Left cardiac atrium (tissue), 4 donors: ENCODE measurements at regions not wholly inside any gene's neighbourhood (a gene's known extent, or its start where the extent isn't known, plus 50 kb on each side); places are given as distances from the start of the nearest gene placed in this dataset.

Source experiments
- ATAC-seq, 2 donors: fragments of 200-7000 bp; cut with Tn5 transposase; one replicate each; pipeline ENCODE4 v1.9.1; 2020; ENCODE audit warnings: mild to moderate bottlenecking in 2 of 2, moderate library complexity in 2 of 2
- DNase-seq: peaks from one replicate; pipeline ENCODE4 v3.0.0-alpha.2; 2020
- intact Hi-C, 2 donors: fragments of 100-400 bp; cut with DNase I; formaldehyde crosslinking; loops; one replicate each; pipeline versions ENCODE4 v1.14.1 to v1.15.1; 2022 to 2023
- donor health status: DM: no; HTN: yes; CAD: no.
- donor health status: DM: no; HTN: yes; CAD: no; lungs with severe emphysema.
- donor health status: DM: yes; HTN: yes; CAD: no.
- donor health status: Dilated cardiomyopathy.

DNA sequence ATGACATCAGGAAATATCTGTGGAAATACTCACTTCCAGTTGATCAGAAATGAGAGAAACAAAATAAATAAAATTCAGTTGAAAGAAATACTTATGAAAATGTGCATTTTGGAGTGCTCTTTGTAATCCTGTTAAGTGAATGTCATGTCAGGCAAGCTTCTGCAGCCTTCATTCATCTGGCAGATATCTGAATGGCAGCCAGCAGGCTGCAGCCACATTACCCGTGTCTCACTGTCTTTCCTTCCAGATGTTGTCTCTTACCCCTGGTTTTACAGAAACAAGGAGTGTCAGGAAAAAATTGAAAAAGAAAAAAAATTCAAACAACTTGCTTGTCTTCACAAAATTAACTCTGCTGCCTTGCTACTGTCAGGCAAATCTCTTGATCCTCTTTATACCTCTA is 445.0 kb upstream of the RIOK2 start:
- DNase-seq (no peak), ATAC-seq (no peak)
- intact Hi-C loops: no loop called here

DNA sequence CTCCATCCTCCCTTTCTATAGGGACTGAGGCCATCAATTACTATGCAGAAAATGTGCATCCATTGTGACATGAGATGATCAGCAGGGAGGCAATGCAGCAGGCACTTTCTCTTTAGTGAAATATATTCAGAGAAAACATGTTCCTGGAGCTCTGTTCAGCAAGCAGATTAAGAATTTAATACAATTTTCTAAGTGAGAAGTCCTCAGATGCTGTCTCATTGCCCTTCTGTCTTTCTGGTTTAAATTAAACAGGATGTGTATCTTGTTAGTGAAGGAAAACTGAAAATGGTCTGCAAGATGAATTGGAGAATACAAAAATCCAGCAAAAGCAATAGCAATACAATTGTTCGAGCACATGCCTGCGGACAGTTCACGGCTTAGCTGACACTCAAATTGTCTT is 445.8 kb upstream of the RIOK2 start:
- intact Hi-C loops: no loop called here
- ATAC-seq (no peak), DNase-seq (no peak)

DNA sequence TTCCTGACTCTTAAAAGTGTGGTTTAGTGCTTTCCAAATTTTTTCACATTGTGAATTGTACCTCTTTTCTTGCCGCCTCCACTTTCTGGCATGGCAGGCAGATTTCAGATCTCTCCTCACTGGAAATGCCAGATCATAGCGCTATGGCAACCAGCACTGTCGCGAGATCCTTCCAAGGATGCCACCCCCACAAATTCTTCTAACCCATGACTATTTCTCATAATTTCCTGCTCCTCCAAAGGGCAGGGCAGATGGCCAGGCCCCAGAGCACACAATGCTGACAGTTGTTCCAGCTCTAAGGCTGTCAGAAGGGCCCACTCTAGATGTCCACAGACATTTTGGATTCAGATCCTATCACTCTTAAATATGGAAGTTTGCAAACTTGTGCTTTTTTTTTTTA is 446.2 kb upstream of the RIOK2 start:
- DNase-seq: peak; percentile 65
- ATAC-seq: peak; percentile 77 to 83
- intact Hi-C loops: no loop called here

DNA sequence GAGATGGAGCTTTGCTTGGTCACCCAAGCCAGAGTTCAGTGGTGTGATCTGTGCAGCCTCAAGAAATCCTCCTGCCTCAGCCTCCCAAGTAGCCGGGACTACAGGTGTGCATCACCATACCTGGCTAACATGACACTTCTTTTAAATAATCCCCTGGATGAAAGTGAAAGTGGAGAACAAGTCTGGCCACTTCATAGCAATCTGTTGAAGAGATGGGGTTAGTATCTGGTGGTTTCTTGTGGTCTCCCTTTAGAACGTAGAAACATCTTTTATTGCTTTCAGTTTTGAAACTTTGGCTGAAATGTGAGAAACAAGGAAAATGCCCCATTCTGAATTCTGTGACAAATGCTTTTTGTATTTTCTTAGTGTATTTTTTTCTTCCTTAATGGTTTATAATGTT is 452.5 kb upstream of the RIOK2 start:
- ATAC-seq (no peak), DNase-seq (no peak)
- intact Hi-C loops: no loop called here

DNA sequence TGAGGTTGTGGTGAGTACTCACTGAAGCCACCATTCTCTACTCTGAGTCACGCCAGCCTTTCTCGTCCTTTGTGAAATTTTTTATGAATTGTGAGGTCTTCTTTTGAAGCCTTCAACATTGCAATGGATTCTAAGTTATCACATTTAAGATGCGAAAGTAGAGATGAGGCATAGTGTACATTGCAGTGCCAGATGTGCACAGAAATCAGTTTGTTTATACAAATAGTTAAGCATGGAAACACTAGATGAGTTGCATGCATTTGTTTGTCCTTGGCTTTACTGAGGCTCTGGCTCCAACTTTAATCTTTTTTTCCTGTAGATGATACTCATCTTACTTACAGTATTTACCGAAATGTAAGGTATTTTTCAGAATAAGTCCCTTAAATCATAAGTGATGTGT is 453.7 kb upstream of the RIOK2 start:
- ATAC-seq (no peak), DNase-seq (no peak)
- intact Hi-C loops: no loop called here

DNA sequence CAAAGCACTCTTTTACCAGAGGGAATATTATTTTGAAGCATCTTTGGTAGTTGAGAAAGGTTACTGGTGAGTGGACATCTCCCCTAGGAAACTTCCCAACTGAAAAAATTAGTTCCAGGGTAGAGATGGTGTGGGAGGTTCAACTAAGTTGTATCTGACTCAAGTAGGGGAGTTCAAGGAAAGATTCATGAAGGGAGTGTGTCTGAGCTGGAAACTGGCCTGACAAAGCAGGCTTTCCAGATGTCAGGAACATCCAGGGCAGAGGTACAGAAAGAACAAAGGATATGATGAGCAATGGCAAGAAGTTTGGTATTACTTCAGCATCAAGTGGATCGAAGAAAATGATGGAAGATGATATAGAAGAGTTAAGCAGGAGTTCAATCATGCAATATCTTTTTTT is 458.0 kb upstream of the RIOK2 start:
- no peak for ATAC-seq
- intact Hi-C loops: no loop called here
- no peak for DNase-seq

DNA sequence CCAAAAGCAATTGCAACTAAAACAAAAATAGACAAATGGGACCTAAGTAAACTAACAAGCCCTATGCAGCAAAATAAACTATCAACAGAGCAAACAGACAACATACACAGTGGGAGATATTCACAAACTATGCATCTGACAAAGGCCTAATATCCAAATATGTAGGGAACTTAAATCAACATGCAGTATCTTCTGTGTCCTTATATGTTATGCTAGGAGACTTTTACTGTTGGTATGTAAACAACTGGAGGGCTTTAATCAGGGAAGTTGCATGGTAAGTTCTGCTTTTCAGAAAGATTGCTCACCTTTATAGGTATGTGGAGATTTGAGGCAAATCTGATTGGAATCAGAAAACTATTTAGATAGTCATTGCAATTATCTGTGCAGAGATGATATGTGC is 461.2 kb upstream of the RIOK2 start:
- ATAC-seq: no peak
- intact Hi-C loops: no loop called here
- DNase-seq: no peak

DNA sequence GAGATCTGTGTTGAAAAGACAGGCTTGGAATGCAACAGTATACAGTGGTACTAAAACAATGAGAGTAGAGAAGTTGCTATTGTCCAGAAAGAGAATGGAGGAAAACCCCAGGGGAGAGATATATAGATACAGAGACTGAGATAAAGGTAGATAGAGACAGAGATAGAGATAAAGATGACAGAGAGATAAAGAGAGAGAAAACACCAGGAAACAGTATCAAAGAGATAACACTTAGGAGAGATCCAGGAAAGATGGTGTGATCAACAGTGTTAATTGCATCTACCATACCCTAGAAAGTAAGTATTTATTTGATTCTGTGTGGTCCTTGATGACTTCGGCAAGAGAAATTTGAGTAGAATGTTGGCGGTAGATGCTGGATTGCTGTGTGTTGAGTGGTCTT is 461.8 kb upstream of the RIOK2 start:
- intact Hi-C loops: no loop called here
- DNase-seq: no peak
- no peak for ATAC-seq

DNA sequence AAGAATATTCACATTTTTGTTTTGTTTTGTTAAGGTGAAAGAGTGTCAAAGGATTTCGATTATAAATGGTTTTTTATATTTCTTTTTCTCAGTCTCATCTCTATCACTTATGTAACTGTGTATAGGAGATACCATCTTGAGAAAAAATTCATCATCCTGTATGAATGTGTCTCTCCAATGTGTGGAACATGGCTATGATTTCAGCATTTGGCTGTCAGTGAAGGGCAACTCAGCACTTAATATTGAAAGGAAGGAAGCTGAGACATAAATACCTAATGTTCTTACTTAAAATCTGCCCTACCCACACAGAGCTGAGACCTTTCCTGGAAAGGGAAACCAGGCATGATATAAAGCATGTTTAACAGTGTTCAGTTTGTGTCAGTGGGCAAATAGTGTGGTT is 474.2 kb upstream of the RIOK2 start:
- intact Hi-C loops: no loop called here
- ATAC-seq: no peak
- no peak for DNase-seq

DNA sequence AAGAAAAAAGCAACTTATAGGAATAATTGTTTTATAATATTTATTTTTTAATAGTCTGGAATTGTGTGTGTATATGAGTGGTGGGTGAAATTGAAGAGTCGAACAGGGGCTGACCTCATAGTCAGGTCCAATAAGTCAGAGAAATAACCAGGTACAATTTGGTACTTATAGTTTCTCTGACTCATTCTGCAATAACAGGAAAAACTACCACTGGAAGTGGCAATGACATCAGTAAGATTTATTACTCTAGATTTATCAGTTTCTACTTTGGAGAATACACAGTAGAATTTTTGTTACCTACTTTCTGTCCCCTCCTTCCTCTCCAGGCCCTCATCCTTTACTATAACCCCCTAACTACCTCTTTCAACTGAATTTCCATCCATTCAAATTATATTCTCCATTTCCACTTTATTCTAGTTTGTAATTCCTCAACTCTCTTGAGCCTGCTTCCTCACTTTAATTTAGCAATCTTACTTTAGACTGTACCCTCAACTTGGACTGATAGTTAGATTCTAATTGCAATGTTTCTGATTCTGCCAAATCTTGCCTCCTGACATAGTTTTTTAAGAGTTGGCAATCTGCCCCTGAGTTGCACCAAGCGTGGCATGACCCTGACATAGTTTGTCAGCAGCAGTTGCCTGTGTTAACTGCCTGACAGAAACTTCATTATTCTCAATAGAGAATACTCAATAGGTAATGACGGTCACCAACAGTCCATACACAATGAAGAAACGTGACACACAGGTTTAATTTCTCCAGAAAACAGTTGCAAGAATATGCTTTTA is 475.3 kb upstream of the RIOK2 start:
- no peak for DNase-seq
- intact Hi-C loops: no loop called here
- no peak for ATAC-seq

DNA sequence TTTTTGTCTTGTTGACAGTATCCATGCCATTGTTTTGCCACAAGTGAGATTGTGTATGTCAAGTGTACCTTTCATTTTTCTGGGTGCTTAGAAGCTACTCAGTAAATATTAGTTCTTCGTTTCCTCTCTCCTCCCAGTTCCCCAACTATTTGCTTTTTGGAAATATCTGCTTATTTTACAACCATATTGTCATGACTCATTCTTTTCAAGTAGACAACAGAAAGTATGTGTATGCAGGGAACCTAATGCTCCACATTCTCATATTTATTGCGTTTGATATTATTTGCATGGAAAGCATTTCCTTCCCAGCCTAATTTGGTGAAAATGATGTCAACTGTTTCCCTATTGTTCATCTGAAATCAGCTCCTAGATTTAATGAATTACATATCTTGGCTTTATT is 483.7 kb upstream of the RIOK2 start:
- intact Hi-C loops: no loop called here
- ATAC-seq (no peak), DNase-seq (no peak)

DNA sequence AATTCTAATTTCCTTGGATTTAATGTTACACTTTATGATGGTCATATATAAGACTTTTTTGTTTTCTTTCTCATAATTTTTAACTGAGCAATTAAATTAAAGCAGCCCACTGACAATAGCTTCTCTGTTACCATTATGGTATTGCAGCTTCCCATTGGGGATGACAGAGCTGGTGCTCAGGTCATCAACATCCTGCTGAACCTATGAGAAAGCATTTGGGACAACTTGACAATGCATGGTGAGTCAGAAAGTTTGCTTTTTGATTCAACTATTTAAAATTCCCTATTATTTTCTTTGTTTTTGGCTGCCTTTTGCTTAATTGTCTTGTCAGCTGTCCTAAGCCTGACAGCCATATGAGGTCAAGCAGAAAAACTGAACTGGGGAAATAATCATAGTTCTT is 487.4 kb upstream of the RIOK2 start:
- ATAC-seq (no peak), DNase-seq (no peak)
- intact Hi-C loops: no loop called here

DNA sequence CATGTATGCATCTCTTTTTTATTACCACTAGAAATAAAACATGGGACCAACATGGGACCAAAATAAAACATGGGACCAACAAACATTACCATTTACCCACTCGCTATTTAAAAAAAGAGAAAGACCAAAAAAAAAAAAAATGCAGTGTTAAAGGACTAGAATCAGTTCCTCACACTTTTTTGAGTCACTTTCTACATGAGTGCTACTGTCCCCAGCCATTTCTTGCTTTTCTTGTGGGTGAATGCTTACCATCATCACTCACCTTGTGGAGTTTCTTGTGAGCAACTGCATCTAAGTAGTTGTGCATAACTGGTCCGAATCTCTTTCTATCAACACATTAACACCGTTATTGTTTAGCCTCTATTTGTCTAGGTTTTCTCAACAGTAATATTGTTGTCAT is 493.6 kb upstream of the RIOK2 start:
- DNase-seq (no peak), ATAC-seq (no peak)
- intact Hi-C loops: no loop called here

DNA sequence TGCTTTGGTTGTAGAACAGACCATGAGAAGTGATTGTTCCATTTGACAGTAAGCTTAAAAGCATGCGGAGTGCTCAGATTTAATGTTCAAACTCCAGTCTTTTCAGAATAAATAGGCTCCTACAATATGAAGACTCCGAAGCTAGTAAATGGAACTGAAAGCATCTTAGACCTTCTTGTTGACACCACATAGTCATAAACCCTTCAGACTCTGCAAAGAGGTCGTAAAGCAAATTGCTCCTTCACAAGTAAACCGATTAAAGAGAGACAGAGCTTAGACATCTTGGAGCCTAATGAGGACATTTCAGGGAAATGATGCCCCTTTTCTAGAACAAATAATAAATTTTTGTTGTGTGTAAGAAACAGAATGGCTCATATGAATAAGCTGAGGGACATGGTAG is 511.0 kb upstream of the RIOK2 start:
- no peak for ATAC-seq
- DNase-seq: no peak
- intact Hi-C loops: no loop called here

DNA sequence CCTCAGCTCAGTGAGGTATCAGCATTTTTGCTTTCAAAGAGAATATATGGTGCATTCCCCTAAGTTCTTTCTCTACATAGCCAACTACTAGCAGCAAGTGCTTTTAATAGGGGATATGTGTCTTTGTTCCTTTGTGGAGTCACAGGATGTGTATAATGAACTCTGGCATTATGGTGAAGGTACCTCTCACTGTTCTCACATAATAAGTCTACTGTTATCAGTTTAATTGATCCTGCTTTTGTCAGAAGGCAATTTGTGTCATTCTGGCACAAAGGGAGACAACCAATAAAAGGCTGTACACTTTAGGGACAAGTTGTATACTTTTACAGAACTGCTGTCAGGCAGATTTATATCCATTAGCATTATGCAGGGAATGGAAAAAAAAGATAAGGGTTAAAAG is 531.4 kb upstream of the RIOK2 start:
- ATAC-seq (no peak), DNase-seq (no peak)
- intact Hi-C loops: no loop called here

DNA sequence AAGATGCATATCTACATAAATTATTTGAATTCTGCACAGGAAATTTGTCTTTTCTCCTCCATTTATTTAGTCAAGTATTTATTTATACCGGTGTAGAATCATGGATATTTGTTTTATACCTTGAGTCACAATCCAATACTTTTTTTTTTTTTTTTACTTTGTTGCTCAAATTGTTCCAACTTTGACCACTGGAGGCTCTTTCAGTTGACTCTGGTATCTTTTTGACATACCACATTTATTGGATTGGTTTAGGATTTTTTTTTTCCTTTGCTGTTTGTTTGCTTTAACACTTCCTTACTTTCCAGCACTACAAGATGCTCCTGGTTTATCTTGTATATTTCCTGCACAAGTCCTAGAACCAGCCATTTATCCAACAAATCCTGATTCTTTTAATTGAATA is 543.1 kb upstream of the RIOK2 start:
- intact Hi-C loops: no loop called here
- DNase-seq (no peak), ATAC-seq (no peak)

DNA sequence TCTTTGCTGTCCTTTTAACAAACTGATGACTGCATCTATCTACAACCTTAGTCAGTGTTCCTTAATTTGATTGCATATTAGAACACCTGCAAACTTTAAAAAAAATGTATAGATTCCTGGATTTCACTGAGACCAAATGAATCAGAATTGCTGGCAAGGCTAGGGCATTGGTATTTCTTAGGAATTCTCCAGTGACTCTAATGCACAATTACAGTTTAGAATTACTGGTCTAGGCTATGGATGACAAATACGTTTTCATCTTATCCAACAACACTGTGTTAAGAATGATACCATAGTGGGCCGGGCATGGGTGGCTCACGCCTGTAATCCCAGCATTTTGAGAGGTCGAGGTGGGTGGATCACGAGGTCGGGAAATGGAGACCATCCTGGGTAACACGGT is 545.9 kb upstream of the RIOK2 start:
- ATAC-seq: no peak
- intact Hi-C loops: no loop called here
- DNase-seq: no peak

DNA sequence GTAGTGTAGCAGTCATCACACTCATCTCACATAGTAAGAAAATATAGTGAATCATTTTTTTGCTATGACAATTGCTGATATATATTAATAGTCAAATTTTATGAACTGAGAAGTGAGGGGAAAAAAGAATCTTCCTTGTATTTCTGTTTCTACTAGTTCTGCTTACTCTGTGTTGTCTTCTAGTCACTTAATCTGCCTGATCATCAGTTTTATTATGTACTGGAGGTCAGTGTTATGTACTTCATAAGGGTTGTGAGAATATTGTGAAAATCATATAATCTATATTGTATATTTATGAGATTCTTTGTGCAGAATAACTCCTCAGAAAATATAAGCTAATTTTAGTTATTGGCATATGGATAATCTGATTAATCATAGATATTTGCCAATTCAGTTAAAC is 546.9 kb upstream of the RIOK2 start:
- intact Hi-C loops: no loop called here
- DNase-seq: no peak
- no peak for ATAC-seq

DNA sequence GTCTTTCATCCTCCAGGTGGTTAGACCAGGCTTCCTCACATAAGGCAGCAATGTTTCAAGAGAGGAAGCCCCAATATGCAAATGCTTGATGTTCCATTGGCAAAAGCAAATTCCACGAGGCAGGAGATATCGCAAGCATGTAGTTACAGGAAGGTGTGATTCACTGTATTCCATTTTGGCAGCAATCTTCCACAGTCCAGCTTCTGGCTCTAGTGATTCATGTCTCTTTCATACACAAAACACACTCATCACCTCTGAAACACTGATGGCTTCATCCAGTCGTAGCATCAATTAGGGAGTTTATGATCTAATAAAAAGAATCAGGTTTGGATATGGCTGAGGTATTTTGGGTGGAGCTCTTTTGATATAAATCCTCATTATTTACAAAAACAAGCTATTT is 552.2 kb upstream of the RIOK2 start:
- peak in 1 of 2 donors; percentile 81 for ATAC-seq
- intact Hi-C loops: no loop called here

DNA sequence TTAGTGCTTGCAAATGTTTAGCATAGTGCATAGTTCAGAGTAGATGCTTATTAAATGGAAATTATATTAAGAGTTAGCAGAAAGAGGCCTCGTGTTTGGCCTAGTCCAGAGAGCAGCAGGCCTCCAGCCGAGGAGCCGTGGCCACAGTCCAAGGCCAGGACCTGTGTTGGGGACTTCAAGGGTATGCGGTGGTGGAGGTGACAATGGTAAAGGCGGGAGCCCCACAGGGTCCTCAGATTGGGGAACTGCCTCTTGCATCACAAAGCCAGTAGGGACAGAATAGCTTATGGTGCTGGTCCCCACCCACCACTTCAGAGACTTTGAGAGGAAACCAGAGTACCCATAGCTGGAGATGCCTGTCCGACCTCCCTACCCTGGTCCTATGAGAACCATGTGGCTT is 554.6 kb upstream of the RIOK2 start:
- DNase-seq: no peak
- ATAC-seq: no peak
- intact Hi-C loops: no loop called here

More for the DNA sequence above, 552.2 kb upstream of the RIOK2 start:
- no peak for DNase-seq

DNA sequence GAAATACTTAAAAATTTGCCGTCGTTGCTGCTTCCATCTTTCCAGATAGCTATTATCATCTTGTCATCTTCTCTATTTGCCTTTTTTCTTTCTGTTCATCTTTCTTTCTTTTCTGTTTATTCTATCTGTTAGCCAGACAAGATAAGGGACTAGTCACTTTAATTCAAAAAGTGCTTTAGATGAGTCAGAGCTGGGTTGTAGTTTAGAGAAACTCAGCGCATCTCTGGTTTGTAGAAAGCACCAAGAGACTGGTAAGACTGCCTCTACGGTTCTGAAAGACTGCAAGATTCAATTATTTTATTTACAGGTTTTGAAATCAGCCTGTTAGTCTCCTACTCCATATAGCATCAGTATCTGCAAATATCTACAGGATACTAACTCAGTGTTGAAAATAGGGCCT is 562.8 kb upstream of the RIOK2 start:
- DNase-seq: no peak
- intact Hi-C loops: no loop called here
- no peak for ATAC-seq

DNA sequence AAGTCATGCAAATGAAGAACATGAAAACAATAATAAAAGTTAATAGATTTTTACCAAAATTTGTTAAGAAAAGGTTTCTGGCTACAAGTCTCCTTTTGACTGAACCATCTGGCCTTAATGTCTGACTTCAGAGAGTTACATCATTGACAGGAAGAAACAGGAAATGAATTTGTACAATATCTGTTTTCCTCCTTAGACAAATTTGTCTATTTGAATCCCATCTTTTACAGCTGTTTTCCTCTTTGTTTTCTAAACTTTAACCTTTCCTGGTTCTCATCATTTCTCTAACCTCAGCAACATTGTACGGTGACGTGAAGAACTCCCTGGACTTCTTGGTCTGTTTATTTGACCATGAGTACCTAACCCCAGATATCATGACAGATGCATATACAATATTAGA is 567.5 kb upstream of the RIOK2 start:
- ATAC-seq (no peak), DNase-seq (no peak)
- intact Hi-C loops: no loop called here
